H1 (cell line): ENCODE measurements at regions not wholly inside any gene's neighbourhood (a gene's known extent, or its start where the extent isn't known, plus 50 kb on each side); places are given as distances from the start of the nearest gene placed in this dataset.

Experiments used
- CTCF ChIA-PET: fragments of 300-600 bp; sonication (Branson Sonifier 250); formaldehyde crosslinking; loops from one replicate; lab custom pipeline; 2021; ENCODE audit not compliant: partially characterized antibody; lab: Charles Lee
- POLR2A ChIA-PET: fragments of 300-600 bp; sonication (Branson Sonifier 250); formaldehyde crosslinking; loops from one replicate; lab custom pipeline; 2021; ENCODE audit warnings: inconsistent platforms; ENCODE audit not compliant: partially characterized antibody; lab: Charles Lee
- DNase-seq, 2 experiments: peaks; one replicate each; pipeline versions ENCODE4 v3.0.0 to v3.0.0-alpha.2; 2010 to 2022; ENCODE audit warnings: low spot score in 2 of 2, low read depth in 1 of 2, mixed read lengths in 1 of 2
- FAIRE-seq: peaks from 2 replicates; lab custom pipeline; 2011; peaks lifted over from hg19 to GRCh38; lab: Jason Lieb, UNC
- H2AFZ ChIP-seq: 2 replicates; pipeline ENCODE4 v1.8.1; 2012; ENCODE audit warnings: low read length, inconsistent platforms
- H2AK5ac ChIP-seq: 2 replicates; pipeline ENCODE4 v1.6.1; 2013; ENCODE audit warnings: low read depth, low read length
- H2BK120ac ChIP-seq: replicated peaks from 2 replicates; pipeline ENCODE3; 2013; ENCODE audit warnings: low read depth, low read length, inconsistent platforms
- H2BK12ac ChIP-seq: 2 replicates; pipeline ENCODE4 v1.6.1; 2013; ENCODE audit warnings: low read depth, low read length
- H2BK15ac ChIP-seq: 2 replicates; pipeline ENCODE4 v1.6.1; 2013; ENCODE audit warnings: low read length
- H2BK20ac ChIP-seq: 2 replicates; pipeline ENCODE4 v1.6.1; 2013; ENCODE audit warnings: low read length
- H2BK5ac ChIP-seq: 2 replicates; pipeline ENCODE4 v1.6.1; 2013; ENCODE audit warnings: low read depth, low read length
- H3K14ac ChIP-seq: 2 replicates; pipeline ENCODE4 v1.6.1; 2013; ENCODE audit warnings: inconsistent platforms; ENCODE audit not compliant: insufficient read length
- H3K18ac ChIP-seq: 2 replicates; pipeline ENCODE4 v1.6.1; 2013; ENCODE audit warnings: low read length; ENCODE audit errors: extremely low read depth
- H3K23ac ChIP-seq: 2 replicates; pipeline ENCODE4 v1.6.1; 2013; ENCODE audit warnings: inconsistent platforms; ENCODE audit not compliant: insufficient read length
- H3K23me2 ChIP-seq: 2 replicates; pipeline ENCODE4 v1.6.1; 2013; ENCODE audit warnings: low read depth, low read length
- H3K27ac ChIP-seq: 2 replicates; pipeline ENCODE4 v1.6.1; 2011; ENCODE audit warnings: low read depth, low read length, inconsistent platforms
- H3K27me3 ChIP-seq, 4 experiments: replicated peaks in 1 of 4; 1 replicate in 1 of 4; 2 replicates in 3 of 4; pipeline versions ENCODE4 v1.6.1 to v1.8.1; 2011 to 2013; ENCODE audit warnings: low read length in 3 of 4, mild to moderate bottlenecking in 3 of 4, inconsistent platforms in 2 of 4, mixed read lengths in 2 of 4, moderate library complexity in 1 of 4; ENCODE audit not compliant: control insufficient read depth in 3 of 4, insufficient read depth in 3 of 4; ENCODE audit errors: extremely low read depth in 1 of 4
- H3K36me3 ChIP-seq, 4 experiments: 2 replicates each; pipeline versions ENCODE4 v1.6.1 to v1.8.1; 2011 to 2013; ENCODE audit warnings: mild to moderate bottlenecking in 4 of 4, low read length in 3 of 4, moderate library complexity in 2 of 4, control low read depth in 1 of 4, inconsistent platforms in 1 of 4; ENCODE audit not compliant: insufficient read depth in 4 of 4, control insufficient read depth in 2 of 4
- H3K4ac ChIP-seq: replicated peaks from 2 replicates; pipeline ENCODE3; 2013; ENCODE audit warnings: low read length, low read depth, mixed read lengths, inconsistent platforms; ENCODE audit not compliant: insufficient read length
- H3K4me1 ChIP-seq, 4 experiments: replicated peaks in 1 of 4; 1 replicate in 1 of 4; 2 replicates in 3 of 4; pipeline versions ENCODE4 v1.6.1 to v1.8.1; 2011 to 2013; ENCODE audit warnings: low read length in 3 of 4, inconsistent platforms in 2 of 4, mixed read lengths in 1 of 4; ENCODE audit not compliant: insufficient read depth in 4 of 4, control insufficient read depth in 3 of 4
- H3K4me2 ChIP-seq, 2 experiments: 2 replicates each; pipeline versions ENCODE4 v1.6.1 to v1.8.1; 2011 to 2013; ENCODE audit warnings: low read depth in 2 of 2, low read length in 2 of 2, control low read depth in 1 of 2, inconsistent platforms in 1 of 2, mild to moderate bottlenecking in 1 of 2; ENCODE audit not compliant: insufficient read depth in 1 of 2
- H3K4me3 ChIP-seq, 4 experiments: fragments of 200-600, 300-600 bp in 1 of 4; sonication (generic), shearing (Covaris generic), sonication (Bioruptor Twin) in 1 of 4; 2 replicates each; pipeline versions ENCODE4 v1.5.1 to v1.8.1; 2011 to 2016; ENCODE audit warnings: low read length in 4 of 4, low read depth in 3 of 4, control low read depth in 2 of 4, inconsistent platforms in 2 of 4, mild to moderate bottlenecking in 2 of 4, mixed read lengths in 1 of 4, moderate library complexity in 1 of 4; ENCODE audit not compliant: insufficient read depth in 2 of 4; ENCODE audit errors: extremely low read depth in 1 of 4
- H3K56ac ChIP-seq: replicated peaks from 2 replicates; pipeline ENCODE3; 2013; ENCODE audit warnings: low read depth, mild to moderate bottlenecking, mixed read lengths, low read length, inconsistent platforms; ENCODE audit not compliant: insufficient read length
- H3K79me1 ChIP-seq: 2 replicates; pipeline ENCODE4 v1.6.1; 2013; ENCODE audit warnings: low read depth, low read length, control low read depth
- H3K79me2 ChIP-seq, 2 experiments: 2 replicates each; pipeline versions ENCODE4 v1.6.1 to v1.8.1; 2012 to 2013; ENCODE audit warnings: low read length in 2 of 2, mild to moderate bottlenecking in 2 of 2, inconsistent platforms in 1 of 2; ENCODE audit not compliant: insufficient read depth in 2 of 2, control insufficient read depth in 1 of 2
- H3K9ac ChIP-seq, 4 experiments: replicated peaks in 1 of 4; 1 replicate in 1 of 4; 2 replicates in 3 of 4; pipeline versions ENCODE4 v1.6.1 to v1.8.1; 2011 to 2013; ENCODE audit warnings: low read depth in 3 of 4, low read length in 3 of 4, control low read depth in 2 of 4, mild to moderate bottlenecking in 2 of 4, moderate library complexity in 2 of 4, inconsistent platforms in 1 of 4; ENCODE audit errors: extremely low read depth in 1 of 4
- H3K9me3 ChIP-seq, 2 experiments: 2 replicates each; pipeline versions ENCODE4 v1.6.1 to v1.8.1; 2012 to 2013; ENCODE audit warnings: mild to moderate bottlenecking in 2 of 2, moderate library complexity in 2 of 2, control low read depth in 1 of 2, inconsistent platforms in 1 of 2, low read depth in 1 of 2, low read length in 1 of 2, mixed read lengths in 1 of 2; ENCODE audit not compliant: insufficient read depth in 2 of 2
- H4K20me1 ChIP-seq, 2 experiments: replicated peaks in 1 of 2; 2 replicates each; pipeline versions ENCODE3 to v1.8.1; 2011 to 2013; ENCODE audit warnings: inconsistent platforms in 2 of 2, low read length in 2 of 2, mild to moderate bottlenecking in 1 of 2; ENCODE audit not compliant: insufficient read depth in 2 of 2, control insufficient read depth in 1 of 2
- H4K5ac ChIP-seq: 2 replicates; pipeline ENCODE4 v1.6.1; 2013; ENCODE audit warnings: low read length, low read depth, mixed read lengths, inconsistent platforms; ENCODE audit not compliant: insufficient read length
- H4K8ac ChIP-seq: 2 replicates; pipeline ENCODE4 v1.8.0; 2013; ENCODE audit warnings: mild to moderate bottlenecking, moderate library complexity, low read length, inconsistent platforms; ENCODE audit not compliant: insufficient read depth; ENCODE audit errors: extremely low read depth
- H4K91ac ChIP-seq: replicated peaks from 2 replicates; pipeline ENCODE3; 2013; ENCODE audit warnings: low read length, mixed read lengths, inconsistent platforms; ENCODE audit not compliant: insufficient read length
- ASH2L ChIP-seq: fragments of 200-600, 300-600 bp; sonication (generic); IDR thresholded peaks from one replicate; pipeline ENCODE4 v1.7.1; 2017; ENCODE audit warnings: low read length
- BCL11A ChIP-seq, 2 experiments: IDR thresholded peaks; one replicate each; pipeline ENCODE4 v1.6.1; 2011; ENCODE audit warnings: low read depth in 2 of 2, low read length in 2 of 2, mild to moderate bottlenecking in 2 of 2
- CHD1 ChIP-seq: IDR thresholded peaks from 2 replicates; pipeline ENCODE4 v1.6.1; 2012; ENCODE audit warnings: low read depth, low read length, improper control_type of control experiment
- EGR1 ChIP-seq: IDR thresholded peaks from 2 replicates; pipeline ENCODE4 v1.6.1; 2011; ENCODE audit warnings: low read depth, low read length, borderline replicate concordance
- JUN ChIP-seq: IDR thresholded peaks from 2 replicates; pipeline ENCODE4 v1.6.1; 2011; ENCODE audit warnings: low read depth, mild to moderate bottlenecking, improper control_type of control experiment, low read length
- PHF8 ChIP-seq: fragments of 200-600 bp; sonication (generic); conservative IDR thresholded peaks from 2 replicates; pipeline ENCODE4 v1.7.1; 2012; ENCODE audit warnings: low read depth, mild to moderate bottlenecking, inconsistent platforms, low read length, moderate library complexity
- POLR2A ChIP-seq, 2 experiments: IDR thresholded peaks; 1 replicate in 1 of 2; 2 replicates in 1 of 2; pipeline ENCODE4 v1.6.1; 2011; ENCODE audit warnings: low read depth in 2 of 2, low read length in 2 of 2, mild to moderate bottlenecking in 2 of 2; ENCODE audit errors: control extremely low read depth in 1 of 2
- RBBP5 ChIP-seq: IDR thresholded peaks from 2 replicates; pipeline ENCODE4 v1.7.1; 2012; ENCODE audit warnings: low read depth, mild to moderate bottlenecking, inconsistent platforms, low read length, moderate library complexity, borderline replicate concordance
- RXRA ChIP-seq: IDR thresholded peaks from 2 replicates; pipeline ENCODE4 v1.6.1; 2011; ENCODE audit warnings: low read depth, mild to moderate bottlenecking, low read length, moderate library complexity; ENCODE audit not compliant: insufficient read depth
- SIN3A ChIP-seq, 2 experiments: IDR thresholded peaks in 1 of 2; conservative IDR thresholded peaks in 1 of 2; 2 replicates each; pipeline ENCODE4 v1.6.1; 2011 to 2012; ENCODE audit warnings: low read length in 2 of 2, improper control_type of control experiment in 1 of 2, low read depth in 1 of 2, mild to moderate bottlenecking in 1 of 2
- SP2 ChIP-seq: IDR thresholded peaks from 2 replicates; pipeline ENCODE4 v1.6.1; 2012; ENCODE audit warnings: mild to moderate bottlenecking, low read length, inconsistent platforms
- ZNF274 ChIP-seq: IDR thresholded peaks from 2 replicates; pipeline ENCODE4 v1.7.0; 2012; ENCODE audit warnings: low read length, borderline replicate concordance; ENCODE audit errors: extremely low read depth
- TF ChIP-seq, protein P1 (sequence below): IDR thresholded peaks from 2 replicates; pipeline ENCODE4 v1.6.1; 2012; ENCODE audit warnings: inconsistent platforms
- TF ChIP-seq, protein P2 (sequence below): IDR thresholded peaks from 2 replicates; pipeline ENCODE4 v1.6.1; 2011; ENCODE audit warnings: low read length, improper control_type of control experiment

DNA sequence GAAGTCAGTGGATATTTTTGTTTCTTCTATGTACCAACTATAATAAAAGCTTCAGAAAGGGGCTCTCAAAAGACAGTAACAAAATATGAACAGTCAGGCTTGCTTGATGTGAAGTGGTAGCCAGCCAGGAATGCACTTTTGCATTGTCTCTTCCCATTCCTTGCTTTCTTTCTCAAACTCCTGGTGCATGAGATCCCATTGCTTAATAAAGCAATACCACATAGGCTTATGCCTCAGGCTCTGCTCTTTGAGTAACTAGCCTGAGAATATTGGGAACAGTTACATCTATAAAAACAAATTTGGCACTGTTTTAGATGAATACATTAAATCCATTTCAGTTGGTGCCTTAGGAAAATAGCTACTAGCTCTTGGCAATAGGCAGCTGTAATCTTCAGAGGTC is 62.6 kb upstream of the ST6GAL2 start:
- Histone ChIP-seq H2BK120ac (no peak overlapping the region), H3K14ac (no peak overlapping the region), H4K91ac (no peak overlapping the region), H3K23ac (no peak overlapping the region), H3K4ac (no peak overlapping the region), H4K5ac (no peak overlapping the region), H3K36me3 (no peaks in the 10 kb centered on the region), H3K9me3 (no peaks in the 10 kb centered on the region), H2BK20ac (no peak overlapping the region), H3K27me3 (no peaks in the 10 kb centered on the region), H3K79me2 (no peaks in the 10 kb centered on the region), H4K20me1 (no peaks in the 10 kb centered on the region), H3K79me1 (no peaks in the 10 kb centered on the region), H2AFZ (no peak overlapping the region), H3K18ac (no peak overlapping the region), H3K4me3 (no peak overlapping the region), H3K9ac (no peak overlapping the region), H2BK15ac (no peak overlapping the region), H3K4me1 (no peaks in the 10 kb centered on the region), H2BK12ac (no peak overlapping the region), H4K8ac (no peak overlapping the region), H2BK5ac (no peak overlapping the region), H2AK5ac (no peak overlapping the region), H3K4me2 (no peak overlapping the region), H3K27ac (no peak overlapping the region), H3K56ac (no peak overlapping the region), H3K23me2 (no peaks in the 10 kb centered on the region)
- no peak for DNase-seq
- no peak for TF ChIP-seq CHD1
- TF ChIP-seq ASH2L = no peak
- TF ChIP-seq BCL11A (IDR thresholded peaks at IDR 0.05; ENCODE audit: low read depth in 2 of 2, low read length in 2 of 2) = no peak
- TF ChIP-seq SP2 = no peak
- no peak for TF ChIP-seq POLR2A (IDR thresholded peaks at IDR 0.05; ENCODE audit: control extremely low read depth in 1 of 2, low read depth in 2 of 2, low read length in 2 of 2)
- TF ChIP-seq, protein P1, sequence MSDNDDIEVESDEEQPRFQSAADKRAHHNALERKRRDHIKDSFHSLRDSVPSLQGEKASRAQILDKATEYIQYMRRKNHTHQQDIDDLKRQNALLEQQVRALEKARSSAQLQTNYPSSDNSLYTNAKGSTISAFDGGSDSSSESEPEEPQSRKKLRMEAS = no peak
- no peak for TF ChIP-seq SIN3A (conservative IDR thresholded peaks at IDR 0.05 in 1 of 2, IDR thresholded peaks at IDR 0.05 in 1 of 2; ENCODE audit: low read depth in 1 of 2, low read length in 2 of 2)
- no peak for TF ChIP-seq JUN
- TF ChIP-seq, protein P2, sequence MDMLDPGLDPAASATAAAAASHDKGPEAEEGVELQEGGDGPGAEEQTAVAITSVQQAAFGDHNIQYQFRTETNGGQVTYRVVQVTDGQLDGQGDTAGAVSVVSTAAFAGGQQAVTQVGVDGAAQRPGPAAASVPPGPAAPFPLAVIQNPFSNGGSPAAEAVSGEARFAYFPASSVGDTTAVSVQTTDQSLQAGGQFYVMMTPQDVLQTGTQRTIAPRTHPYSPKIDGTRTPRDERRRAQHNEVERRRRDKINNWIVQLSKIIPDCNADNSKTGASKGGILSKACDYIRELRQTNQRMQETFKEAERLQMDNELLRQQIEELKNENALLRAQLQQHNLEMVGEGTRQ = no peak
- TF ChIP-seq EGR1 = no peak
- no peak for TF ChIP-seq PHF8
- TF ChIP-seq ZNF274 = no peak
- TF ChIP-seq RXRA = no peak
- TF ChIP-seq RBBP5 = no peak
- POLR2A ChIA-PET = no interaction called here
- CTCF ChIA-PET = no interaction called here
- FAIRE-seq = no peak
